ENCODE measurements at regions not wholly inside any gene's neighbourhood (a gene's known extent, or its start where the extent isn't known, plus 50 kb on each side); places are given as distances from the start of the nearest gene placed in this dataset.

DNA sequence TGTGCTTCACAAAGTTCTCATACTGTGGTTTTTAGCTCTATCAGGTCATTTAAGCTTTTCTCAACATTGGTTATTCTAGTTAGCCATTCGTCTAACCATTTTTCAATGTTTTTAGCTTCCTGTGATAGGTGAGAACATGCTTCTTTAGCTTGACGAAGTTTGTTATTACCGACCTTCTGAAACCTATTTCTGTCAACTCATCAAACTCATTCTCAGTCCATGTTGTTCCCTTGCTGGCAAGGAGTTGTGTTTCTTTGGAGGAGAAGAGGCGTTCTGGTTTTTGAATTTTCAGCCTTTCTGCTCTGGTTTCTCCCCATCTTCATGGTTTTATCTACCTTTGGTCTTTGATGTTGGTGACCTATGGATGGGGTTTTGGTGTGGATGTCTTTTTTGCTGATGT, 120.9 kb downstream of the NFKBIZ start:
- POLR2A ChIA-PET, result no interaction called here

More for the DNA sequence above, 120.9 kb downstream of the NFKBIZ start:
- WGBS (ENCODE audit: low lambda C conversion rate), result 84% methylated on average over 4 of the region's 4 CpGs
- H3K4me1 ChIP-seq (ENCODE audit: control insufficient read depth in 1 of 2, insufficient read depth in 2 of 2, low read depth in 1 of 2, low read length in 1 of 2), result no peaks in the 10 kb centered on the region
- no peak overlapping the region for H3K4me2 ChIP-seq
- H3K4me3 ChIP-seq (ENCODE audit: low read depth in 2 of 2, low read length in 1 of 2), result no peak overlapping the region
- no peak overlapping the region for H2AFZ ChIP-seq (ENCODE audit: low read depth)
- no peaks in the 10 kb centered on the region for H3F3A ChIP-seq (replicated peaks; ENCODE audit: insufficient read depth)
- CTCF ChIA-PET, result no interaction called here
- H3K9me2 ChIP-seq, result no peaks in the 10 kb centered on the region
- H3K36me3 ChIP-seq (replicated peaks in 1 of 2; ENCODE audit: control insufficient read depth in 1 of 2, insufficient read depth in 2 of 2, low read length in 1 of 2), result no peaks in the 10 kb centered on the region
- no peaks in the 10 kb centered on the region for H3K9me3 ChIP-seq
- H3K27me3 ChIP-seq (ENCODE audit: insufficient read depth), result no peaks in the 10 kb centered on the region
- no peak overlapping the region for H3K9ac ChIP-seq
- no peak overlapping the region for H3K27ac ChIP-seq (ENCODE audit: low read depth in 2 of 2, low read length in 1 of 2)
- H3K79me2 ChIP-seq (ENCODE audit: insufficient read depth), result no peaks in the 10 kb centered on the region
- no peaks in the 10 kb centered on the region for H4K20me1 ChIP-seq (ENCODE audit: insufficient read depth)
- TF ChIP-seq TCF12 (IDR thresholded peaks at IDR 0.05), result no peak
- no peak for TF ChIP-seq MXI1 (IDR thresholded peaks at IDR 0.05; ENCODE audit: low read depth, low read length)
- no peak for TF ChIP-seq SIN3A (IDR thresholded peaks at IDR 0.05; ENCODE audit: borderline replicate concordance, low read depth, low read length)
- TF ChIP-seq, protein P1, sequence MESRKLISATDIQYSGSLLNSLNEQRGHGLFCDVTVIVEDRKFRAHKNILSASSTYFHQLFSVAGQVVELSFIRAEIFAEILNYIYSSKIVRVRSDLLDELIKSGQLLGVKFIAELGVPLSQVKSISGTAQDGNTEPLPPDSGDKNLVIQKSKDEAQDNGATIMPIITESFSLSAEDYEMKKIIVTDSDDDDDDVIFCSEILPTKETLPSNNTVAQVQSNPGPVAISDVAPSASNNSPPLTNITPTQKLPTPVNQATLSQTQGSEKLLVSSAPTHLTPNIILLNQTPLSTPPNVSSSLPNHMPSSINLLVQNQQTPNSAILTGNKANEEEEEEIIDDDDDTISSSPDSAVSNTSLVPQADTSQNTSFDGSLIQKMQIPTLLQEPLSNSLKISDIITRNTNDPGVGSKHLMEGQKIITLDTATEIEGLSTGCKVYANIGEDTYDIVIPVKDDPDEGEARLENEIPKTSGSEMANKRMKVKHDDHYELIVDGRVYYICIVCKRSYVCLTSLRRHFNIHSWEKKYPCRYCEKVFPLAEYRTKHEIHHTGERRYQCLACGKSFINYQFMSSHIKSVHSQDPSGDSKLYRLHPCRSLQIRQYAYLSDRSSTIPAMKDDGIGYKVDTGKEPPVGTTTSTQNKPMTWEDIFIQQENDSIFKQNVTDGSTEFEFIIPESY (IDR thresholded peaks at IDR 0.05; ENCODE audit: borderline replicate concordance, low read depth), result no peak
- TF ChIP-seq REST (IDR thresholded peaks at IDR 0.05; ENCODE audit: low read depth, low read length), result no peak
- no peak for TF ChIP-seq ELF1 (IDR thresholded peaks at IDR 0.05)
- TF ChIP-seq CHD2 (IDR thresholded peaks at IDR 0.05; ENCODE audit: low read length, partially characterized antibody), result no peak
- TF ChIP-seq FOSL2 (IDR thresholded peaks at IDR 0.05; ENCODE audit: borderline replicate concordance, low read depth), result no peak
- TF ChIP-seq, protein P2, sequence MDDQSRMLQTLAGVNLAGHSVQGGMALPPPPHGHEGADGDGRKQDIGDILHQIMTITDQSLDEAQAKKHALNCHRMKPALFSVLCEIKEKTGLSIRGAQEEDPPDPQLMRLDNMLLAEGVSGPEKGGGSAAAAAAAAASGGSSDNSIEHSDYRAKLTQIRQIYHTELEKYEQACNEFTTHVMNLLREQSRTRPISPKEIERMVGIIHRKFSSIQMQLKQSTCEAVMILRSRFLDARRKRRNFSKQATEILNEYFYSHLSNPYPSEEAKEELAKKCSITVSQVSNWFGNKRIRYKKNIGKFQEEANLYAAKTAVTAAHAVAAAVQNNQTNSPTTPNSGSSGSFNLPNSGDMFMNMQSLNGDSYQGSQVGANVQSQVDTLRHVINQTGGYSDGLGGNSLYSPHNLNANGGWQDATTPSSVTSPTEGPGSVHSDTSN (IDR thresholded peaks at IDR 0.05), result no peak
- TF ChIP-seq USF1 (IDR thresholded peaks at IDR 0.05; ENCODE audit: borderline replicate concordance, low read depth), result no peak
- no peak for TF ChIP-seq YY1 (IDR thresholded peaks at IDR 0.05; ENCODE audit: low read depth)
- TF ChIP-seq EP300 (IDR thresholded peaks at IDR 0.05; ENCODE audit: borderline replicate concordance in 1 of 2, low read depth in 1 of 2, low read length in 1 of 2), result no peak
- no peak for TF ChIP-seq IRF3 (IDR thresholded peaks at IDR 0.05; ENCODE audit: low read depth, low read length)
- no peak for TF ChIP-seq GATA2 (CRISPR knock-in tag; IDR thresholded peaks at IDR 0.05)
- TF ChIP-seq TAF1 (IDR thresholded peaks at IDR 0.05; ENCODE audit: borderline replicate concordance, low read depth, low read length), result no peak
- no peak for TF ChIP-seq EZH2phosphoT487 (IDR thresholded peaks at IDR 0.05; ENCODE audit: borderline replicate concordance, low read depth)
- no peak for DNase-seq
